Skeletal muscle satellite cell (primary cell): ENCODE measurements at regions not wholly inside any gene's neighbourhood (a gene's known extent, or its start where the extent isn't known, plus 50 kb on each side); places are given as distances from the start of the nearest gene placed in this dataset.
"Not testable (repeated sequence)": the region's sequence is repeated elsewhere in the genome, so short reads cannot be mapped to it uniquely, and the experiment has no call there.

Experiments
- H3K27me3 ChIP-seq: 2 replicates; pipeline ENCODE4 v1.7.0; 2013; ENCODE audit warnings: low read length; ENCODE audit not compliant: control insufficient read depth, insufficient read depth
- H3K36me3 ChIP-seq: 2 replicates; pipeline ENCODE4 v1.7.0; 2013; ENCODE audit warnings: mild to moderate bottlenecking, control low read depth, low read length; ENCODE audit not compliant: insufficient read depth
- H3K4me1 ChIP-seq: 2 replicates; pipeline ENCODE4 v1.7.0; 2013; ENCODE audit warnings: low read length; ENCODE audit not compliant: control insufficient read depth, insufficient read depth
- H3K4me2 ChIP-seq: 2 replicates; pipeline ENCODE4 v1.7.0; 2013; ENCODE audit warnings: mild to moderate bottlenecking, low read length
- H3K4me3 ChIP-seq: 2 replicates; pipeline ENCODE4 v1.7.0; 2013; ENCODE audit warnings: low read length
- H3K9ac ChIP-seq: 2 replicates; pipeline ENCODE4 v1.7.0; 2013; ENCODE audit warnings: mild to moderate bottlenecking, low read depth, low read length, moderate library complexity
- H3K9me3 ChIP-seq: replicated peaks from 2 replicates; pipeline ENCODE4 v1.7.0; 2013; ENCODE audit warnings: mild to moderate bottlenecking, control low read depth, low read length

DNA sequence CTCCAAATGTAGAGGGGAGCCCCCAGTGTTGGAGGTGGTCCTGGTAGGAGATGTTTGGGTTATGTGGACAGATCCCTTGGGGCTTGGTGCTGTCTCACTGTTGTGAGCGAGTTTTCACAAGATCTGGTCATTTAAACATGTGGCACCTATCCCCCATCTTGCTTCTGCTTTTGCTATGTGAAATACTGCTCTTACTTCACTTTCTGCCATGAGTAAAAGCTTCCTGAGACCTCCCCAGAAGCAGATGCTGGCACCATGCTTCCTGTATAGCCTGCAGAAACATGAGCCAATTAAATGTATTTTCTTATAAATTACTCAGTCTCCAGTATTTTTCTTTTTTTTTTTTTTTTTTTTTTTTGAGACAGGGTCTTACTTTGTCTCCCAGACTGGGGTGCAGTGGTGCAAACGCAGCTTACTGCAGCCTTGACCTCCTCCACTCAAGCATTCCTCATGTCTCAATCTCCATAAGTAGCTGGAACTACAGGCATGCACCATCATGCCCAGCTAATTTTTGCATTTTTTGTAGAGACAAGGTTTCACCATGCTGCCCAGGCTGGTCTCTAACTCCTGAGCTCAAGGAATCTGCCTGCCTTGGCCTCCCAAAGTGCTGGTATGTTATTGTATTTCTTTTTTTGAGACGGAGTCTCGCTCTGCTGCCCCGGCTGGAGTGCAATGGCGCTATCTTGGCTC, 177.1 kb downstream of the ALDH8A1 start:
- Histone ChIP-seq H3K4me2 (no peak overlapping the region), H3K27me3 (no peaks in the 10 kb centered on the region), H3K9ac (no peak overlapping the region), H3K36me3 (no peaks in the 10 kb centered on the region), H3K9me3 (no peaks in the 10 kb centered on the region), H3K4me3 (no peak overlapping the region), H3K4me1 (peaks cover 14% of the 10 kb centered on the region)

DNA sequence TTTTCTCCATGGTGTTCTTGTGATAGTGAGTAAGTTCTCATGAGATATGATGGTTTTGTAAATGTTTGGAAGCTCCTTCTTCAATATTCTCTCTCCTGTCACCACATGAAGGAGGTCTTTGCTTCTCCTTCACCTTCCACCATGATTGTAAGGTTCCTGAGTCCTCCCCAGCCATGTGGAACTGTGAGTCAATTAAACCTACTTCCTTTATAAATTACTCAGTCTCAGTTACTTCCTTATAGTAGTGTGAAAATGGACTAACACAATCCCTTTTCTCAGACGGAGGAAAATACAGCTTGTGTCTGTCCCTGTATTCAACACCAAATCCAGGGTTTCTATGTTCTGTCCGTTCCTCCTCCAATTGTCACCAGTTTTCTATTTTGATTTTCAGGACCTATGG, 181.0 kb downstream of the ALDH8A1 start:
- Histone ChIP-seq H3K9ac (no peak overlapping the region), H3K4me3 (no peak overlapping the region), H3K4me1 (peaks cover 6% of the 10 kb centered on the region), H3K4me2 (no peak overlapping the region), H3K9me3 (no peaks in the 10 kb centered on the region), H3K27me3 (no peaks in the 10 kb centered on the region), H3K36me3 (no peaks in the 10 kb centered on the region)

DNA sequence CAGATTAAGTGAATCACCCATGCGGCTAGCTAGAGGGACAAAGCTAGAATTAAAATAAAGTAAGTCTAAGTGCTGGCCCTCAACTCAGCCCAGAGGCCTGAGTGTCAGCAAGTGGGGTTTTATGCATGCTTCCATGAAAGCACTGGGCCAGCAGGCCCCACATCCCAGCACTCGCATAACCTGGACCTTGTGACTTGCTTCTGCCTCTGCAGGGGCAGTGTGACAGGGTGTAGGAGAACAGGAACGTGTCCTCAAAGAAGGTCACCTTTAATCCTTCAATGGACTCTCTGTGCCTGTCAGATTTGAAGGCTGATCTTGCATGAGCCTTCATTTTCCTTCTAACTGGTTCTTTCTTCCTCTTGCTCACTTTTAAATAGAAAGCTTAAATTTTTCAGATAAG, 183.4 kb downstream of the ALDH8A1 start:
- no peaks in the 10 kb centered on the region for H3K27me3 ChIP-seq
- no peaks in the 10 kb centered on the region for H3K9me3 ChIP-seq
- H3K36me3 ChIP-seq = no peaks in the 10 kb centered on the region
- no peak overlapping the region for H3K9ac ChIP-seq
- H3K4me1 ChIP-seq = no peaks in the 10 kb centered on the region
- H3K4me3 ChIP-seq = no peak overlapping the region
- H3K4me2 ChIP-seq = no peak overlapping the region

DNA sequence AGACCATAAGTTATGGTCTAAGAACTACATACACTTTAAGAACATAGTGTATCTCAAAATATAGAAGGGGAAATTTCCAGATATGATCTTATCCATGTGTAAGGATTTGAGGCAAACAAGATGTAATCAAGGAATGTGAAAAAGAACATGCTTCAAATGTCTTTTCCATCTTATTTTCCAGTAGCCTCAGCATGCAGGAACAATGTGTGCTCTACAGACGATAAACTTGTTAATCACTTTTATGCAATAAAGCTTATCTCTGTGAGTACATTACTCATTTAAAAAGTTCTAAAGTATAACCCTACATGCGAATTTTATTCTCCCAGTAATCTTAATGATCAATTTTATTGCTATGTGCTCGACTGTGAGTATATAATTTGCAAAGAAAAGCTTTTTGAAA, 185.2 kb downstream of the ALDH8A1 start:
- Histone ChIP-seq H3K4me2 (no peak overlapping the region), H3K4me1 (no peaks in the 10 kb centered on the region), H3K4me3 (no peak overlapping the region), H3K9ac (no peak overlapping the region), H3K36me3 (no peaks in the 10 kb centered on the region), H3K9me3 (no peaks in the 10 kb centered on the region), H3K27me3 (no peaks in the 10 kb centered on the region)

DNA sequence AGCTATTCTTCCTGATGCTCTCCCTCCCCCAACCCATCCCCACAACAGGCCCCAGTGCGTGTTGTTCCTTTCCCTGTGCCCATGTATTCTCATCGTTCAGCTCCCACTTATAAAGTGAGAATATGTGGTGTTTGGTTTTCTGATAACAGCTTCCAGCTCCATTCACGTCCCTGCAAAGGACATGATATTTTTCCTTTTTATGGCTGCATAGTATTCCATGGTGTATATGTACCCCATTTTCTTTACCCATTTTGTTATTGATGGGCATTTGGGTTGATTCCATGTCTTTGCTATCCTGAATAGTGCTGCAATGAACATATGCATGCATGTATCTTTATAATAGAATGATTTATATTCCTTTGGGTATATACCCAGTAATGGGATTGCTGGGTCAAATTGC, 186.3 kb downstream of the ALDH8A1 start:
- H3K9me3 ChIP-seq, H3K36me3 ChIP-seq, H3K4me1 ChIP-seq, H3K4me2 ChIP-seq, H3K9ac ChIP-seq, H3K27me3 ChIP-seq, H3K4me3 ChIP-seq: not testable (repeated sequence)

DNA sequence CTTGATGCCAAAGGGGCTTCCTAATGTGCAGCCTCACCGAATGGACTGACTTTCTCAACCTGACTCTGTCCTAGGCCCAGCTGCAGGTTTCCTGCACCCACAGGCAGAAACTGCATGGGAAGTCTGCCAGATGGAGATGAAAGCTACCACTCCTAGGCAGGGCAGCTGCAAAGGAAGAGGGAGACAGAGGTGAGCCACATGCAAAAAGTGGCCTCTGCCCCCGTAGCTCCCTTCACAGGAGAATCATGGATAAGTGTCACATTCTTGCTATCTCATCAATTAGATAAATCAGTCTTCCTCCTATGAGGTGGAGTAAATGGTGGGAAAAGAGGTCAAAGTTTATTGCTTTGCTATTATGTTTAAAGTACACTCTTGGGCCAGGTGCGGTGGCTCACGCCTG, 191.3 kb downstream of the ALDH8A1 start:
- peaks cover 4% of the 10 kb centered on the region for H3K4me1 ChIP-seq
- no peak overlapping the region for H3K4me3 ChIP-seq
- no peaks in the 10 kb centered on the region for H3K36me3 ChIP-seq
- no peaks in the 10 kb centered on the region for H3K9me3 ChIP-seq
- H3K27me3 ChIP-seq = no peaks in the 10 kb centered on the region
- no peak overlapping the region for H3K9ac ChIP-seq
- no peak overlapping the region for H3K4me2 ChIP-seq

DNA sequence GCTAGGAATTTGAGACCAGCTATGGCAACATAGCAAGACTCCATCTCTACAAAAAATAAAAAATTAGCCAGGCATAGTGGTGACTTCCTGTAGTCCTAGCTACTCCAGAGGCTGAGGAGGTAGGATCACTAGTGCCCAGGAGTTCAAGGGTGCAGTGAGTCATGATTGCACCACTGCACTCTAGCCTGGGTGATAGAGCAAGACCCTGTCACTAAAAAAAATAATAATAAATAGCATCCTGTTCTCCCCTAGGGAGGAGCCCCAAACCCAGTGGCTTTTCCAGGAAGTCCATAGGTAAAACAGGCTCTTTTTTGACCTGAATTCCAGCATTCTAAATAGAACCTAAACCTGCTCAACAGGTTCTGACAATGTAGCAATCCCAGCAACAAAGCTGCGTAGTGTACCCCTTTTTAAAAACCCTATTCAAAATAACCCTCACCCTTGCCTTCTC, 192.0 kb downstream of the ALDH8A1 start:
- H3K9ac ChIP-seq = no peak overlapping the region
- H3K9me3 ChIP-seq = no peaks in the 10 kb centered on the region
- peaks cover 4% of the 10 kb centered on the region for H3K4me1 ChIP-seq
- H3K4me2 ChIP-seq = no peak overlapping the region
- no peaks in the 10 kb centered on the region for H3K27me3 ChIP-seq
- no peak overlapping the region for H3K4me3 ChIP-seq
- no peaks in the 10 kb centered on the region for H3K36me3 ChIP-seq

DNA sequence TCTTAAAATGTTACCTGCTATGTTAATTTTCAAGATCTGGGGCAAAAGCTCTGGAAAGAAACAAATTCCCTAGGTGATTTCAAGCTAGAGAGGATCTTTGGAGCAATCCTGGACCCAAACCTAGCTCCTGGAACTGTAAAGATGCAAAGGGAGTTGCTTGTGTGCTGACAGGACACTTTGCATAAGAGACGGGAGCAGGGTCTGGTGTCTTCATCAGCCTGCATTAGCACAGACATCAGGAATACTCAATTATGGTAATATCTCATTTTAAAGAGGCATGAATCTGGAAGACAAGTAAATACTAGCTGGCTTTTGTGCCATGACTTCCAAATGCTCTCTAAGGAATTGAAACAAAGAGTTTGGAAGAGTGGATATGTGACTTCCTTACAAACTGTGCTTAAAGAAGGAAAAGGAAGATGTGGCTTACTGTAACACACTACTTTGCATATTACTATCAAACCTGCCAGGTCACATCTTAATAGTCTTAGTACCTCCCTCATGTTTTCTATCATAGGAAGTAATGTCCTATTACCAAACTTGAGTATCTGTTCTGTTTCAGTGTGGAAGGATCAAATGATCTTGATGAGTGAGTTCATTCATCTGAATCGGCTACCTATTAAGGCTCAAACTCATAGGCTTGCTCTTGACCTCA, 193.4 kb downstream of the ALDH8A1 start:
- peaks cover 4% of the 10 kb centered on the region for H3K4me1 ChIP-seq
- no peak overlapping the region for H3K4me2 ChIP-seq
- H3K4me3 ChIP-seq = no peak overlapping the region
- no peaks in the 10 kb centered on the region for H3K9me3 ChIP-seq
- no peaks in the 10 kb centered on the region for H3K36me3 ChIP-seq
- no peak overlapping the region for H3K9ac ChIP-seq
- H3K27me3 ChIP-seq = no peaks in the 10 kb centered on the region

DNA sequence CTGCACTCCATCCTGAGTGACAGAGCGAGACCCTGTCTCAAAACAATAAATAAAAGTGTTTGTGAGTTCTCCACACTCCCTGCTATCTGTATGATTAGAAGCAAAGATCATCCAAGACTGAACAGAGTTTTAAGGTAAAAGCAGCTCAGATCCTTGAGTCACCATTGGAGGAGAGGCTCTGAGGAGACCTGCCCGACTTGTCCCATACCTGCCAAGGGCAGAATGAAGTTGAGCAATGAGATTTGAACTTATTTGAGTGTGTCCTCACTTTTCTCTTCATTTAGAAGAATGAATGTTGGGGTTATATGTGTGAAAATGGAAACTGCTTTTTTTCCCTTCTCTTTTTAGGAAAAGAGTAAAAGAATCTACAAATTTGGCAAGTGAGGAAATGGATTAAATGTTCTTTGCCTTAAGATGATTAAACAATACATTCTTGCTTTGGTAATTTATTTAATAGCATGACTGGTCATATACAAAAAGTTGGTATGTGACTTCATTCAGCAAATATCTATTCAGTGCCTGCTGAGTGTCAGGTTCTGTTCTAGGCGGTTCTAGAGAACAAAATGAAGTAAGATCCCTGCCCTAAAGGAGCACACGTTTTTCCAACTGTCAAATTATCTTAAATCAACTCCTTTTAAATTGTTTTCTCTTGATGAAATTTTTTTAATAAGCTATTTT, 195.7 kb downstream of the ALDH8A1 start:
- Histone ChIP-seq H3K4me1 (peaks cover 11% of the 10 kb centered on the region), H3K4me2 (no peak overlapping the region), H3K9ac (no peak overlapping the region), H3K27me3 (no peaks in the 10 kb centered on the region), H3K4me3 (no peak overlapping the region), H3K36me3 (no peaks in the 10 kb centered on the region), H3K9me3 (no peaks in the 10 kb centered on the region)

DNA sequence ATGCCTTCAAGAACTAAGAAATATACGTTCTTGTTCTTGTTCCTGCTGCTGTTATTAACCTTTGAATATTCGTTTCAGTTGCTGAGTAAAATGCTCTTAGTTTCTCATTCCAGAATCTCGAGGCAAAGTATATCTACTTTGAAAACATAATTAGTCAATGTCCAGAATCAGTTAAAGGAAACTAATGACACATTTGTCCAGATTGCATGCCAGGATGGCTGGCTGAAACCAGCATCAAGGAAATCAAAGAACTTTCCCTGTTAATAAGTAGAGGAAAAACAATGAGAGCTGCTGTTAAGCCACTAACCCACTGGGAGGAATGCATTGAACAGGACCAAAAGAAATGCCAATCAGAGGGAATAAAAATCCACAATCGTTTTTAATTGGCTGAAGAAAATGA, 196.9 kb downstream of the ALDH8A1 start:
- Histone ChIP-seq H3K36me3 (no peaks in the 10 kb centered on the region), H3K27me3 (no peaks in the 10 kb centered on the region), H3K9me3 (no peaks in the 10 kb centered on the region), H3K4me1 (peaks cover 11% of the 10 kb centered on the region), H3K4me3 (no peak overlapping the region), H3K4me2 (no peak overlapping the region), H3K9ac (no peak overlapping the region)

DNA sequence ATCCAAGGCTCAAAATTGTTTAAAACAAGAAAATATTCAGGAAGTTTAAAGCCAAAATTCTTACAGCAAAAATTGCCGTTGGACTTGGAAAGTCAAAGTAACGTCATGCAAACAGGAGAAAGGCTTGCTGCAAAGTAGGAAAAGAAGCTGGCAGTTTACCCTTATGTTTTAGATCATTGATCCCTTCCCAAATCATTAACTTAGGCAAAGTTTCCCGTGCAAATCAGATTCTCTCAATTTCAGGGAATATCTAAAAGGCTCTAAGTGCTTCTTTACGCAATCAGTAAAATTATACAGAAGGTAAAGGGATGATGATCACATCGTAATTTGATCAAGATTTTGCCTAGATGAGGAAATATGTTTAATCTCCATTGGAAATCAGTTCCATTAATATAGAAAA, 197.5 kb downstream of the ALDH8A1 start:
- no peak overlapping the region for H3K9ac ChIP-seq
- peaks cover 11% of the 10 kb centered on the region for H3K4me1 ChIP-seq
- no peak overlapping the region for H3K4me2 ChIP-seq
- no peaks in the 10 kb centered on the region for H3K27me3 ChIP-seq
- H3K36me3 ChIP-seq = no peaks in the 10 kb centered on the region
- no peak overlapping the region for H3K4me3 ChIP-seq
- no peaks in the 10 kb centered on the region for H3K9me3 ChIP-seq

DNA sequence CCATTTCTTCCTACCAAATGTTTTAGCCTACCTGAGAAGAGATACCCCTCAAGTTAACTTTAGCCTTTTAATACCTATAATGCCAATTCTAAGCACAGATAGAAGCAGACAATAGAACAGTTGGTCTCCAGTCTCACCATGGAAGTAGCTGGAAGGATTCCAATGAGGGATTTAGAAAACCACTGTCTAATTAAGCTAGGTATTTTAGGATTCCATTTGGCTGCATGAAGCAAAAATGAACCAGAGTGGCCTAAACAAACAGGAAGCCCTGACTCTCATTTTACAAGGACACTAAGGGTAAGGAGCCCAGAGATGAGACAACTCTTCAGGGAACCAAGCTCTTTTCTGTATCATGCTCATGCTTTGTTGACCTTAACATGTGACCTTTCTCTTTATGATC, 199.2 kb downstream of the ALDH8A1 start:
- Histone ChIP-seq H3K4me3 (no peak overlapping the region), H3K4me2 (no peak overlapping the region), H3K27me3 (no peaks in the 10 kb centered on the region), H3K36me3 (no peaks in the 10 kb centered on the region), H3K4me1 (peaks cover 11% of the 10 kb centered on the region), H3K9me3 (no peaks in the 10 kb centered on the region), H3K9ac (no peak overlapping the region)
